Endothelial cell of umbilical vein (primary cell): ENCODE measurements at regions not wholly inside any gene's neighbourhood (a gene's known extent, or its start where the extent isn't known, plus 50 kb on each side); places are given as distances from the start of the nearest gene placed in this dataset.

Experiments
- BruUV-seq: library from RNA; stranded (reverse); fragments of 400-500 nt; replicated peaks from 2 replicates; lab custom pipeline; 2021; lab: Mats Ljungman, UMichigan
- CTCF ChIA-PET: fragments of 300-600, 350-600 bp; sonication (Branson Sonifier 250); formaldehyde crosslinking; loops from one replicate; lab custom pipeline; 2021; ENCODE audit warnings: antibody characterized with exemption, inconsistent platforms; lab: Charles Lee
- POLR2A ChIA-PET: fragments of 300-600, 350-600 bp; sonication (Branson Sonifier 250); formaldehyde crosslinking; loops from one replicate; lab custom pipeline; 2021; ENCODE audit warnings: antibody characterized with exemption, inconsistent platforms; lab: Charles Lee
- DNase-seq: peaks from one replicate; pipeline ENCODE4 v3.0.0-alpha.2; 2011; ENCODE audit warnings: low read depth, low spot score
- FAIRE-seq: peaks from 2 replicates; lab custom pipeline; 2011; peaks lifted over from hg19 to GRCh38; lab: Jason Lieb, UNC
- H2AFZ ChIP-seq: 2 replicates; pipeline ENCODE4 v1.6.0; 2012; ENCODE audit warnings: low read depth, low read length, control low read depth, inconsistent platforms
- H3K27ac ChIP-seq: 2 replicates; pipeline ENCODE4 v1.5.1; 2011; ENCODE audit warnings: low read depth, mild to moderate bottlenecking, control low read depth, low read length, moderate library complexity; ENCODE audit not compliant: insufficient read depth
- H3K27me3 ChIP-seq, 2 experiments: 2 replicates each; pipeline versions ENCODE4 v1.6.0 to v1.6.1; 2011; ENCODE audit warnings: low read length in 2 of 2, mixed read lengths in 1 of 2; ENCODE audit not compliant: control insufficient read depth in 2 of 2, insufficient read depth in 2 of 2
- H3K36me3 ChIP-seq, 2 experiments: 2 replicates in 1 of 2; 3 replicates in 1 of 2; pipeline ENCODE4 v1.5.1; 2011; ENCODE audit warnings: low read length in 2 of 2, mild to moderate bottlenecking in 1 of 2, moderate library complexity in 1 of 2; ENCODE audit not compliant: control insufficient read depth in 2 of 2, insufficient read depth in 2 of 2; ENCODE audit errors: extremely low read depth in 1 of 2
- H3K4me1 ChIP-seq: 3 replicates; pipeline ENCODE4 v1.5.1; 2011; ENCODE audit warnings: mild to moderate bottlenecking, low read length; ENCODE audit not compliant: control insufficient read depth, insufficient read depth; ENCODE audit errors: extremely low read depth
- H3K4me2 ChIP-seq: 2 replicates; pipeline ENCODE4 v1.6.1; 2011; ENCODE audit warnings: low read length, control low read depth, mixed read lengths; ENCODE audit not compliant: insufficient read depth
- H3K4me3 ChIP-seq, 3 experiments: fragments of 200-600 bp in 1 of 3; sonication (generic), shearing (Covaris generic) in 1 of 3; replicated peaks in 1 of 3; 2 replicates each; pipeline ENCODE4 v1.5.1; 2011 to 2016; ENCODE audit warnings: control low read depth in 3 of 3, low read length in 3 of 3, mild to moderate bottlenecking in 2 of 3, inconsistent platforms in 1 of 3, low read depth in 1 of 3, moderate library complexity in 1 of 3; ENCODE audit not compliant: insufficient read depth in 1 of 3
- H3K79me2 ChIP-seq: 2 replicates; pipeline ENCODE4 v1.6.0; 2012; ENCODE audit warnings: low read length, inconsistent platforms; ENCODE audit not compliant: control insufficient read depth, insufficient read depth
- H3K9ac ChIP-seq: replicated peaks from 2 replicates; pipeline ENCODE3; 2011; ENCODE audit warnings: low read length, control low read depth; ENCODE audit not compliant: insufficient read depth; ENCODE audit errors: extremely low read depth
- H3K9me1 ChIP-seq: replicated peaks from 3 replicates; pipeline ENCODE4 v1.6.0; 2011; ENCODE audit warnings: mild to moderate bottlenecking, low read length; ENCODE audit not compliant: control insufficient read depth, insufficient read depth; ENCODE audit errors: extremely low read depth
- H3K9me3 ChIP-seq: replicated peaks from 2 replicates; pipeline ENCODE4 v1.5.1; 2012; ENCODE audit warnings: low read length, inconsistent platforms; ENCODE audit not compliant: control insufficient read depth, insufficient read depth
- H4K20me1 ChIP-seq: replicated peaks from 2 replicates; pipeline ENCODE3; 2011; ENCODE audit warnings: mild to moderate bottlenecking, low read length; ENCODE audit not compliant: control insufficient read depth, insufficient read depth; ENCODE audit errors: extremely low read depth
- EZH2 ChIP-seq: IDR thresholded peaks from 2 replicates; pipeline ENCODE4 v1.6.1; 2012; ENCODE audit warnings: borderline replicate concordance, low read depth, mild to moderate bottlenecking, moderate library complexity, low read length, inconsistent platforms; ENCODE audit not compliant: severe bottlenecking
- FOS ChIP-seq: IDR thresholded peaks from 2 replicates; pipeline ENCODE4 v1.6.1; 2011; ENCODE audit warnings: mild to moderate bottlenecking, low read length, moderate library complexity, borderline replicate concordance; ENCODE audit not compliant: insufficient read depth
- GATA2 ChIP-seq: IDR thresholded peaks from 2 replicates; pipeline ENCODE4 v1.7.0; 2011; ENCODE audit warnings: low read depth, mild to moderate bottlenecking, moderate library complexity, mixed read lengths, low read length; ENCODE audit not compliant: insufficient read length, insufficient read depth
- JUN ChIP-seq: IDR thresholded peaks from 2 replicates; pipeline ENCODE4 v1.6.1; 2011; ENCODE audit warnings: borderline replicate concordance, low read depth; ENCODE audit not compliant: insufficient read length, insufficient read depth
- MYC ChIP-seq: IDR thresholded peaks from one replicate; pipeline ENCODE4 v1.6.1; 2011; ENCODE audit warnings: mild to moderate bottlenecking, low read depth, low read length
- POLR2A ChIP-seq: IDR thresholded peaks from 2 replicates; pipeline ENCODE4 v1.6.1; 2012; ENCODE audit warnings: low read depth, mild to moderate bottlenecking, control low read depth, low read length
- POLR2AphosphoS5 ChIP-seq: IDR thresholded peaks from 2 replicates; pipeline ENCODE4 v1.6.1; 2012; ENCODE audit warnings: low read depth, mild to moderate bottlenecking, control low read depth, low read length, moderate library complexity; ENCODE audit not compliant: insufficient read depth
- dilution Hi-C: fragments of 300-500 bp; cut with MboI; formaldehyde crosslinking; loops from one replicate; pipeline ENCODE4 v1.15.0; 2019; ENCODE audit warnings: low sequenced_read_pairs; ENCODE audit not compliant: extremely low pct_ligation_motif_present
- intact Hi-C: fragments of 100-400 bp; cut with micrococcal nuclease; formaldehyde crosslinking; loops from one replicate; pipeline ENCODE4 v1.10.0; 2022
- TF ChIP-seq, protein P1 (sequence below): IDR thresholded peaks from 2 replicates; pipeline ENCODE4 v1.6.1; 2011; ENCODE audit not compliant: insufficient read depth, insufficient read length
- TF ChIP-seq, protein P2 (sequence below), 2 donors: IDR thresholded peaks; 1 replicate in 1 of 2; 2 replicates in 1 of 2; pipeline ENCODE4 v1.5.1; 2011; ENCODE audit warnings: low read length in 2 of 2, mild to moderate bottlenecking in 2 of 2, moderate library complexity in 2 of 2, control low read depth in 1 of 2, inconsistent platforms in 1 of 2, low read depth in 1 of 2; ENCODE audit not compliant: insufficient read depth in 1 of 2; ENCODE audit errors: extremely low read depth in 1 of 2

DNA sequence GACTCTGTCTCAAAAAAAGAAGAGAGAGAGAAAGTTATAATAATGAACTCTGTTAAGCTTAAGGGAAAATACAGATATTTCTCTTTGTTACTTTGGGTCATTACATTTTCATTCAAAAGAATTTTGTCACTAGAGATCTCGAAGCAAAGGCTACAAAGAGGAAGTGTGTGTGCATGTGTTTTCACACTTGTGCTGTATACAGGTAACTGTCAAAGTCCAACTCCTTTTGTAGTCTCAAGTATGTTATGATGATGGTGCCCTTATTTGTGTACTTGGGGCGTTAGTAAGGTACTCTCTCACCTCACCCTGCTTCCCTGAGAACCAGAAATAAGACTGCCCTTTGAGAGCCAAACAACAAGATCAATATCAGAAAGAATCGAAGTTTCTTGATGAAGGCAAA is 152.9 kb upstream of the ZNF644 start:
- DNase-seq (no peak), FAIRE-seq (no peak)
- TF ChIP-seq GATA2 (no peak), EZH2 (no peak), FOS (no peak), POLR2A (no peak), JUN (no peak), POLR2AphosphoS5 (no peak)
- POLR2A ChIA-PET, result no interaction called here
- Histone ChIP-seq H3K79me2 (no peaks in the 10 kb centered on the region), H3K9me1 (no peaks in the 10 kb centered on the region), H2AFZ (no peak overlapping the region), H3K4me1 (no peaks in the 10 kb centered on the region), H4K20me1 (no peaks in the 10 kb centered on the region), H3K9ac (no peak overlapping the region), H3K4me3 (no peak overlapping the region), H3K27ac (no peak overlapping the region), H3K36me3 (no peaks in the 10 kb centered on the region), H3K4me2 (no peak overlapping the region), H3K27me3 (peaks cover 0 to 2% of the 10 kb centered on the region in 2 experiments), H3K9me3 (no peaks in the 10 kb centered on the region)
- intact Hi-C loops (no loop called here), dilution Hi-C loops (no loop called here)
- BruUV-seq, result no TSS peak
- CTCF ChIA-PET, result interaction anchor here (2.1 to 4.5 kb wide), 2 partner anchors 9 to 103 kb away, joined by 8 to 58 read pairs; no protein-coding TSS in a partner anchor

DNA sequence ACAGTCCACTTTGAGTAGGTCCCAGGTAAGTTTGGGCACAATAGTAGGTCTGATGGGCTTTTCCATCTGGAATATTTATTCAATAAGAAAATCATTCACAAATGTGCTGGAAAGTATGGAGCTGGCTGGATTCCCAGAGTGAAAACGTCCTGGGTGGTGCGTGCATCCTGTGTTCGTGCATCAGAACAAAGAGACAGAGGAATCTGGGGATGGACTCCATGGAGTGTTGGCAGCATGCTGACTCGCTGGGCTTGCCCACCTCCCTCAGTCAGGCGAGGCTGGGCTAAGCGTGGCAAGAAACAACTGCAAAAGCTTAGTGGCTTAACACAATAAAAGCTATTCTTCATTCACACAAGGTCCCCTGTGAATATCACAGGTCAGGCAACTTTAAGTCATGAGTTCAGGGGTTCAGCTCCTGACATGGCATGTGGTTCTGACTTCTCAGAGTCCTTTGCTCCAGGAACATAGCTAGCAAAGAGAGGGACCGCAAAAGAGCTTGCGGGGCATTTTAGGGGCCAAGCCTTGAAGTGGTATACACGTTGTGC is 151.6 kb upstream of the ZNF644 start:
- dilution Hi-C loops, result no loop called here
- ChIA-PET CTCF (interaction anchor here (1.3 to 4.5 kb wide), 4 partner anchors 8 to 594 kb away, joined by 3 to 58 read pairs (median 6); no protein-coding TSS in a partner anchor), POLR2A (no interaction called here)
- Histone ChIP-seq H3K9me3 (no peaks in the 10 kb centered on the region), H3K9me1 (no peaks in the 10 kb centered on the region), H3K4me3 (no peak overlapping the region), H3K36me3 (no peaks in the 10 kb centered on the region), H3K27ac (no peak overlapping the region), H2AFZ (no peak overlapping the region), H3K4me1 (no peaks in the 10 kb centered on the region), H3K4me2 (no peak overlapping the region), H3K9ac (no peak overlapping the region), H3K79me2 (no peaks in the 10 kb centered on the region), H3K27me3 (peaks cover 0 to 2% of the 10 kb centered on the region in 2 experiments), H4K20me1 (no peaks in the 10 kb centered on the region)
- TF ChIP-seq GATA2 (no peak), POLR2AphosphoS5 (no peak), EZH2 (no peak), JUN (no peak), POLR2A (no peak), FOS (no peak), MYC (no peak)
- TF ChIP-seq, protein P1, sequence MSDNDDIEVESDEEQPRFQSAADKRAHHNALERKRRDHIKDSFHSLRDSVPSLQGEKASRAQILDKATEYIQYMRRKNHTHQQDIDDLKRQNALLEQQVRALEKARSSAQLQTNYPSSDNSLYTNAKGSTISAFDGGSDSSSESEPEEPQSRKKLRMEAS, result no peak
- TF ChIP-seq, protein P2, sequence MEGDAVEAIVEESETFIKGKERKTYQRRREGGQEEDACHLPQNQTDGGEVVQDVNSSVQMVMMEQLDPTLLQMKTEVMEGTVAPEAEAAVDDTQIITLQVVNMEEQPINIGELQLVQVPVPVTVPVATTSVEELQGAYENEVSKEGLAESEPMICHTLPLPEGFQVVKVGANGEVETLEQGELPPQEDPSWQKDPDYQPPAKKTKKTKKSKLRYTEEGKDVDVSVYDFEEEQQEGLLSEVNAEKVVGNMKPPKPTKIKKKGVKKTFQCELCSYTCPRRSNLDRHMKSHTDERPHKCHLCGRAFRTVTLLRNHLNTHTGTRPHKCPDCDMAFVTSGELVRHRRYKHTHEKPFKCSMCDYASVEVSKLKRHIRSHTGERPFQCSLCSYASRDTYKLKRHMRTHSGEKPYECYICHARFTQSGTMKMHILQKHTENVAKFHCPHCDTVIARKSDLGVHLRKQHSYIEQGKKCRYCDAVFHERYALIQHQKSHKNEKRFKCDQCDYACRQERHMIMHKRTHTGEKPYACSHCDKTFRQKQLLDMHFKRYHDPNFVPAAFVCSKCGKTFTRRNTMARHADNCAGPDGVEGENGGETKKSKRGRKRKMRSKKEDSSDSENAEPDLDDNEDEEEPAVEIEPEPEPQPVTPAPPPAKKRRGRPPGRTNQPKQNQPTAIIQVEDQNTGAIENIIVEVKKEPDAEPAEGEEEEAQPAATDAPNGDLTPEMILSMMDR (IDR thresholded peaks at IDR 0.05; ENCODE audit: extremely low read depth in 1 of 2, insufficient read depth in 1 of 2, low read depth in 1 of 2, low read length in 2 of 2), result no peak
- BruUV-seq, result no TSS peak
- DNase-seq (no peak), FAIRE-seq (no peak)
- intact Hi-C loops, result no loop called here
